HFFc6 (cell line): ENCODE measurements at regions not wholly inside any gene's neighbourhood (a gene's known extent, or its start where the extent isn't known, plus 50 kb on each side); places are given as distances from the start of the nearest gene placed in this dataset.
"Not testable (repeated sequence)": the region's sequence is repeated elsewhere in the genome, so short reads cannot be mapped to it uniquely, and the experiment has no call there.

ENCODE experiments used
- DNase-seq: peaks from one replicate; pipeline ENCODE4 v3.0.0-alpha.2; 2018
- H3K27ac Mint-ChIP-seq: 2 replicates; pipeline ENCODE4 v1.8.0; 2020; ENCODE audit warnings: mild to moderate bottlenecking, mixed read lengths
- H3K27me3 Mint-ChIP-seq: 2 replicates; pipeline ENCODE4 v1.8.0; 2021; ENCODE audit warnings: mild to moderate bottlenecking, moderate library complexity, mixed read lengths; ENCODE audit not compliant: insufficient read depth
- H3K36me3 Mint-ChIP-seq: 2 replicates; pipeline ENCODE4 v1.8.0; 2021; ENCODE audit warnings: low read depth, mixed read lengths
- H3K4me1 Mint-ChIP-seq: 2 replicates; pipeline ENCODE4 v1.8.0; 2020; ENCODE audit warnings: low read depth, mixed read lengths
- H3K4me3 Mint-ChIP-seq: 2 replicates; pipeline ENCODE4 v1.8.0; 2020; ENCODE audit warnings: mild to moderate bottlenecking, moderate library complexity, mixed read lengths
- H3K9me3 Mint-ChIP-seq: 2 replicates; pipeline ENCODE4 v1.8.0; 2020; ENCODE audit warnings: mild to moderate bottlenecking, mixed read lengths
- CTCF ChIP-seq: fragments of 200-600 bp; sonication (generic); IDR thresholded peaks from 2 replicates; pipeline ENCODE4 v1.5.0; 2021; ENCODE audit warnings: antibody characterized with exemption, mild to moderate bottlenecking

- no peak for DNase-seq
- Mint-ChIP-seq H3K4me3 (no peak overlapping the region), H3K4me1 (peaks cover 7% of the 10 kb centered on the region; the same call in 1 of the 2 replicates), H3K27ac (no peak overlapping the region), H3K9me3 (peaks cover 8% of the 10 kb centered on the region), H3K36me3 (peaks cover 6% of the 10 kb centered on the region), H3K27me3 (peaks cover 15% of the 10 kb centered on the region)
- no peak for TF ChIP-seq CTCF
These were observed 129.3 kb upstream of the IER5L start for GRCh38 chr9:129307227-129307970.

- peaks cover 13% of the 10 kb centered on the region for H3K27me3 Mint-ChIP-seq
- no peak for DNase-seq
- peaks cover 18% of the 10 kb centered on the region for H3K9me3 Mint-ChIP-seq
- H3K4me3 Mint-ChIP-seq: no peak overlapping the region
- peaks cover 16% of the 10 kb centered on the region for H3K36me3 Mint-ChIP-seq
- no peak for TF ChIP-seq CTCF
- H3K4me1 Mint-ChIP-seq: peaks cover 7% of the 10 kb centered on the region; the same call in 1 of the 2 replicates
- no peak overlapping the region for H3K27ac Mint-ChIP-seq
These were observed 128.4 kb upstream of the IER5L start for GRCh38 chr9:129306318-129306973.

- Mint-ChIP-seq H3K27me3 (peaks cover 7% of the 10 kb centered on the region), H3K27ac (no peak overlapping the region), H3K4me3 (no peak overlapping the region), H3K9me3 (peaks cover 28% of the 10 kb centered on the region), H3K36me3 (peaks cover 24% of the 10 kb centered on the region), H3K4me1 (peaks cover 7% of the 10 kb centered on the region; the same call in 1 of the 2 replicates)
- DNase-seq: no peak
- TF ChIP-seq CTCF: no peak
These were observed 127.2 kb upstream of the IER5L start for GRCh38 chr9:129305246-129305645.

- Mint-ChIP-seq H3K4me1 (peaks cover 1% of the 10 kb centered on the region; the same call in 1 of the 2 replicates), H3K27ac (no peak overlapping the region), H3K27me3 (peaks cover 15% of the 10 kb centered on the region), H3K36me3 (peaks cover 24% of the 10 kb centered on the region), H3K4me3 (no peak overlapping the region), H3K9me3 (peaks cover 40% of the 10 kb centered on the region)
- DNase-seq: no peak
- TF ChIP-seq CTCF: no peak
These were observed 123.9 kb upstream of the IER5L start for GRCh38 chr9:129301941-129302340.

- H3K4me3 Mint-ChIP-seq, DNase-seq, H3K4me1 Mint-ChIP-seq, H3K36me3 Mint-ChIP-seq, H3K27ac Mint-ChIP-seq: not testable (repeated sequence)
- H3K27me3 Mint-ChIP-seq: peaks cover 17% of the 10 kb centered on the region
- peaks cover 36% of the 10 kb centered on the region for H3K9me3 Mint-ChIP-seq
These were observed 118.1 kb upstream of the IER5L start for GRCh38 chr9:129296195-129296594.

- H3K27me3 Mint-ChIP-seq: peaks cover 5% of the 10 kb centered on the region
- DNase-seq: no peak
- no peaks in the 10 kb centered on the region for H3K4me1 Mint-ChIP-seq
- H3K27ac Mint-ChIP-seq: no peak overlapping the region
- H3K9me3 Mint-ChIP-seq: peaks cover 9% of the 10 kb centered on the region
- H3K36me3 Mint-ChIP-seq: 0 out of 2 replicates have a peak, but pooled peaks cover 4% of the 10 kb centered on the region
- TF ChIP-seq CTCF: no peak
- no peak overlapping the region for H3K4me3 Mint-ChIP-seq
These were observed 113.0 kb upstream of the IER5L start for GRCh38 chr9:129291041-129291501.
